HepG2 (cell line): ENCODE measurements at regions not wholly inside any gene's neighbourhood (a gene's known extent, or its start where the extent isn't known, plus 50 kb on each side); places are given as distances from the start of the nearest gene placed in this dataset.

Experiments used
- ATAC-seq: fragments of 200-7000 bp; cut with Tn5 transposase; 3 replicates; pipeline ENCODE4 v1.9.1; 2020; ENCODE audit warnings: mild to moderate bottlenecking, moderate library complexity
- BruUV-seq: library from RNA; stranded (reverse); fragments of 400-500 nt; replicated peaks from 2 replicates; lab custom pipeline; 2021; lab: Mats Ljungman, UMichigan
- CTCF ChIA-PET: fragments of 300-600 bp; formaldehyde crosslinking; extraction: SDS; loops from one replicate; lab custom pipeline; 2021; ENCODE audit warnings: low total read pairs, inconsistent platforms, low intra/inter-chr PET ratio; lab: Yijun Ruan, JAX
- POLR2A ChIA-PET: fragments of 350-600 bp; sonication (Branson Sonifier 250); formaldehyde crosslinking; loops from one replicate; lab custom pipeline; 2020; ENCODE audit warnings: antibody characterized with exemption, inconsistent platforms; lab: Yijun Ruan, JAX
- DNase-seq: peaks from one replicate; pipeline ENCODE4 v3.0.0-alpha.2; 2015; ENCODE audit warnings: low spot score
- FAIRE-seq: peaks from 3 replicates; lab custom pipeline; 2011; peaks lifted over from hg19 to GRCh38; lab: Jason Lieb, UNC
- H2AFZ ChIP-seq: one replicate; pipeline ENCODE4 v1.6.1; 2011; ENCODE audit warnings: low read length, inconsistent platforms
- H3K27ac ChIP-seq: fragments of 300-600 bp; 3 replicates; pipeline ENCODE4 v1.8.0; 2011; ENCODE audit warnings: mixed run types, mild to moderate bottlenecking, mixed read lengths, low read length, inconsistent platforms; ENCODE audit not compliant: insufficient read depth; ENCODE audit errors: extremely low read length
- H3K27me3 ChIP-seq, 2 experiments: fragments of 200-600 bp in 1 of 2; 2 replicates in 1 of 2; 3 replicates in 1 of 2; pipeline versions ENCODE4 v1.6.0 to v1.8.0; 2011; ENCODE audit warnings: low read length in 2 of 2, mild to moderate bottlenecking in 2 of 2, moderate library complexity in 2 of 2, inconsistent platforms in 1 of 2; ENCODE audit not compliant: insufficient read depth in 2 of 2, control insufficient read depth in 1 of 2
- H3K36me3 ChIP-seq, 2 experiments: fragments of 200-600 bp in 1 of 2; replicated peaks in 1 of 2; 2 replicates in 1 of 2; 3 replicates in 1 of 2; pipeline versions ENCODE4 v1.5.1 to v1.8.0; 2011; ENCODE audit warnings: low read length in 2 of 2, inconsistent platforms in 1 of 2; ENCODE audit not compliant: insufficient read depth in 2 of 2, control insufficient read depth in 1 of 2
- H3K4me1 ChIP-seq: 2 replicates; pipeline ENCODE4 v1.5.1; 2012; ENCODE audit warnings: low read length, inconsistent platforms; ENCODE audit not compliant: insufficient read depth
- H3K4me2 ChIP-seq: 2 replicates; pipeline ENCODE4 v1.6.0; 2011; ENCODE audit warnings: low read depth, low read length, inconsistent platforms
- H3K4me3 ChIP-seq, 3 experiments: fragments of 200-600 bp in 1 of 3; sonication (generic), shearing (Covaris generic) in 1 of 3; replicated peaks in 1 of 3; 2 replicates each; pipeline ENCODE4 v1.5.1; 2011 to 2016; ENCODE audit warnings: low read length in 3 of 3, inconsistent platforms in 2 of 3, low read depth in 2 of 3, mild to moderate bottlenecking in 2 of 3, control low read depth in 1 of 3, mixed read lengths in 1 of 3; ENCODE audit not compliant: insufficient read depth in 1 of 3
- H3K79me2 ChIP-seq: one replicate; pipeline ENCODE4 v1.6.1; 2011; ENCODE audit warnings: low read length, inconsistent platforms; ENCODE audit not compliant: insufficient read depth
- H3K9ac ChIP-seq: 2 replicates; pipeline ENCODE4 v1.6.0; 2011; ENCODE audit warnings: mild to moderate bottlenecking, low read depth, low read length, inconsistent platforms; ENCODE audit not compliant: insufficient read depth
- H3K9me3 ChIP-seq: 2 replicates; pipeline ENCODE4 v1.5.1; 2012; ENCODE audit warnings: mild to moderate bottlenecking, low read length
- H4K20me1 ChIP-seq: 2 replicates; pipeline ENCODE4 v1.6.0; 2011; ENCODE audit warnings: inconsistent platforms, mild to moderate bottlenecking, low read length, moderate library complexity; ENCODE audit not compliant: insufficient read depth
- E2F2 ChIP-seq: sonication (generic); formaldehyde crosslinking; IDR thresholded peaks from 2 replicates; pipeline ENCODE4 v1.4.0; 2020; ENCODE audit warnings: missing genetic modification reagents, borderline replicate concordance
- KMT2B ChIP-seq: IDR thresholded peaks from 2 replicates; pipeline ENCODE4 v1.6.1; 2016; ENCODE audit warnings: missing genetic modification reagents, missing compliant biosample characterization
- LBX2 ChIP-seq: sonication (generic); formaldehyde crosslinking; IDR thresholded peaks from 2 replicates; pipeline ENCODE4 v1.5.0; 2020; ENCODE audit warnings: missing genetic modification reagents, mild to moderate bottlenecking, borderline replicate concordance
- SMARCC2 ChIP-seq: fragments of 450-650 bp; IDR thresholded peaks from 2 replicates; pipeline ENCODE4 v1.6.1; 2017; ENCODE audit warnings: antibody characterized with exemption, mild to moderate bottlenecking
- SNAI1 ChIP-seq: sonication (generic); formaldehyde crosslinking; IDR thresholded peaks from 2 replicates; pipeline ENCODE4 v1.5.0; 2020; ENCODE audit warnings: mild to moderate bottlenecking, missing genetic modification reagents, borderline replicate concordance
- SNAPC4 ChIP-seq: sonication (generic); formaldehyde crosslinking; IDR thresholded peaks from 2 replicates; pipeline ENCODE4 v1.4.0; 2020; ENCODE audit warnings: mild to moderate bottlenecking, missing genetic modification reagents
- SRSF1 ChIP-seq: fragments of 200-400 bp; formaldehyde crosslinking; optimal IDR thresholded peaks from 2 replicates; pipeline ENCODE3; 2017; ENCODE audit warnings: mild to moderate bottlenecking, low read depth, low read length, moderate library complexity
- TBX2 ChIP-seq: sonication (generic); formaldehyde crosslinking; IDR thresholded peaks from 2 replicates; pipeline ENCODE4 v1.5.0; 2020; ENCODE audit warnings: missing genetic modification reagents, mild to moderate bottlenecking, borderline replicate concordance
- TEAD3 ChIP-seq: optimal IDR thresholded peaks from 2 replicates; pipeline ENCODE3; 2016; ENCODE audit warnings: borderline replicate concordance
- ZNF333 ChIP-seq: sonication (generic); formaldehyde crosslinking; IDR thresholded peaks from 2 replicates; pipeline ENCODE4 v1.4.0; 2020; ENCODE audit warnings: mild to moderate bottlenecking, missing genetic modification reagents, borderline replicate concordance
- ZNF816 ChIP-seq: sonication (generic); formaldehyde crosslinking; IDR thresholded peaks from 2 replicates; pipeline ENCODE4 v1.8.0; 2022; ENCODE audit warnings: missing genetic modification reagents, mild to moderate bottlenecking, borderline replicate concordance
- in situ Hi-C: cut with HindIII; loops from 2 replicates; pipeline ENCODE4 v1.10.0; 2017; ENCODE audit warnings: low pct_unique_long_range_greater_than_20kb; ENCODE audit not compliant: extremely low pct_ligation_motif_present
- intact Hi-C: fragments of 100-400 bp; cut with micrococcal nuclease; formaldehyde crosslinking; loops from one replicate; pipeline ENCODE4 v1.10.0; 2022; ENCODE audit not compliant: unreplicated experiment
- TF ChIP-seq, protein P1 (sequence below): sonication (generic); formaldehyde crosslinking; IDR thresholded peaks from 2 replicates; pipeline ENCODE4 v1.9.0; 2021; ENCODE audit warnings: missing genetic modification reagents, mild to moderate bottlenecking, borderline replicate concordance

DNA sequence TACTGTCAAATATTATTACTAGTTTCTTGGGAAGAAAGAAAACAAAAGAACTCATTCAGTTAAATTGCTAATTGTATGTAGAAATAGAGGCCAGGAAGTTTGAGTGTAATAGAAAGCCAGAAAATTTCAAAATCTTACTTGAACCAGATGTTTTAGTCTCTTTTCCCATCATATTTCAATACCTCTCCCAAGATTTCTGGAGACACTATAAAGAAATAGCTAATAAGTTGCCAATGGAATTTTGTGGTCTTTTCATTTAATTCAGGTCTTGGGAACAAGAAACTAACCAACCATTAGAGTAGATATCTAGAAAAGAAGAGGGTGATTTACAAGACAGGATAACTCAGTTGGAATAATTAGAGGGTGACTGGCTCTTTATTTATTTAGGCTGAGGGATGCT lies 112.2 kb downstream of the AGTR2 start:
- Histone ChIP-seq H3K27ac (no peak overlapping the region), H3K4me1 (no peaks in the 10 kb centered on the region), H4K20me1 (no peaks in the 10 kb centered on the region), H3K27me3 (no peaks in the 10 kb centered on the region), H3K79me2 (no peaks in the 10 kb centered on the region), H3K4me3 (no peak overlapping the region), H3K36me3 (no peaks in the 10 kb centered on the region)
- DNase-seq = no peak
- CTCF ChIA-PET = no interaction called here
- in situ Hi-C loops = no loop called here
- TF ChIP-seq SNAI1 (no peak), ZNF816 (CRISPR knock-in tag) (no peak), SRSF1 (no peak), SNAPC4 (CRISPR knock-in tag) (no peak), E2F2 (no peak), LBX2 (CRISPR knock-in tag) (no peak), SMARCC2 (no peak), TEAD3 (no peak), KMT2B (CRISPR knock-in tag) (no peak), TBX2 (CRISPR knock-in tag) (no peak), ZNF333 (no peak)
- TF ChIP-seq, protein P1, sequence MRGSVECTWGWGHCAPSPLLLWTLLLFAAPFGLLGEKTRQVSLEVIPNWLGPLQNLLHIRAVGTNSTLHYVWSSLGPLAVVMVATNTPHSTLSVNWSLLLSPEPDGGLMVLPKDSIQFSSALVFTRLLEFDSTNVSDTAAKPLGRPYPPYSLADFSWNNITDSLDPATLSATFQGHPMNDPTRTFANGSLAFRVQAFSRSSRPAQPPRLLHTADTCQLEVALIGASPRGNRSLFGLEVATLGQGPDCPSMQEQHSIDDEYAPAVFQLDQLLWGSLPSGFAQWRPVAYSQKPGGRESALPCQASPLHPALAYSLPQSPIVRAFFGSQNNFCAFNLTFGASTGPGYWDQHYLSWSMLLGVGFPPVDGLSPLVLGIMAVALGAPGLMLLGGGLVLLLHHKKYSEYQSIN = no peak
- TF ChIP-seq, all 625 proteins: peak for 0
- FAIRE-seq (no peak), ATAC-seq (no peak)
- H3K9me3 ChIP-seq = no peaks in the 10 kb centered on the region
- POLR2A ChIA-PET = no interaction called here
- no peak overlapping the region for H2AFZ ChIP-seq
- H3K9ac ChIP-seq = no peak overlapping the region
- intact Hi-C loops = no loop called here
- no TSS peak for BruUV-seq
- no peak overlapping the region for H3K4me2 ChIP-seq
